DND-41 (cell line): ENCODE measurements at regions not wholly inside any gene's neighbourhood (a gene's known extent, or its start where the extent isn't known, plus 50 kb on each side); places are given as distances from the start of the nearest gene placed in this dataset.

Experiments used
- ATAC-seq: fragments of 200-7000 bp; cut with Tn5 transposase; 3 replicates; pipeline ENCODE4 v1.9.1; 2021; ENCODE audit warnings: low read depth; ENCODE audit not compliant: insufficient read depth
- DNase-seq: peaks from one replicate; pipeline ENCODE4 v3.0.0-alpha.2; 2020
- H2AFZ ChIP-seq: 2 replicates; pipeline ENCODE4 v1.6.0; 2012; ENCODE audit warnings: low read depth, low read length
- H3K27ac ChIP-seq: 2 replicates; pipeline ENCODE4 v1.5.1; 2012; ENCODE audit warnings: low read length, inconsistent platforms
- H3K27me3 ChIP-seq: fragments of 200-600 bp; sonication (generic); 2 replicates; pipeline ENCODE4 v1.6.0; 2012; ENCODE audit warnings: low read length, mild to moderate bottlenecking, inconsistent platforms; ENCODE audit not compliant: insufficient read depth, poor library complexity
- H3K36me3 ChIP-seq: 2 replicates; pipeline ENCODE4 v1.5.1; 2012; ENCODE audit warnings: low read length, inconsistent platforms; ENCODE audit not compliant: insufficient read depth
- H3K4me1 ChIP-seq: 2 replicates; pipeline ENCODE4 v1.5.1; 2012; ENCODE audit warnings: mild to moderate bottlenecking, low read length; ENCODE audit not compliant: insufficient read depth
- H3K4me2 ChIP-seq: 2 replicates; pipeline ENCODE4 v1.6.0; 2012; ENCODE audit warnings: mild to moderate bottlenecking, moderate library complexity, low read length, inconsistent platforms; ENCODE audit not compliant: insufficient read depth
- H3K4me3 ChIP-seq, 2 experiments: fragments of 200-600 bp in 1 of 2; shearing (Covaris generic) in 1 of 2; 2 replicates each; pipeline ENCODE4 v1.5.1; 2012 to 2016; ENCODE audit warnings: inconsistent platforms in 2 of 2, low read length in 2 of 2, mild to moderate bottlenecking in 2 of 2, low read depth in 1 of 2, moderate library complexity in 1 of 2
- H3K79me2 ChIP-seq: 2 replicates; pipeline ENCODE4 v1.6.0; 2012; ENCODE audit warnings: low read length, inconsistent platforms; ENCODE audit not compliant: insufficient read depth
- H3K9ac ChIP-seq: 2 replicates; pipeline ENCODE4 v1.6.0; 2012; ENCODE audit warnings: low read depth, mild to moderate bottlenecking, inconsistent platforms, low read length, moderate library complexity
- H3K9me3 ChIP-seq: 2 replicates; pipeline ENCODE4 v1.5.1; 2012; ENCODE audit warnings: low read length, moderate library complexity, mild to moderate bottlenecking, inconsistent platforms; ENCODE audit not compliant: insufficient read depth, severe bottlenecking
- H4K20me1 ChIP-seq: 2 replicates; pipeline ENCODE4 v1.6.0; 2012; ENCODE audit warnings: low read length; ENCODE audit not compliant: insufficient read depth
- CTCF ChIP-seq: IDR thresholded peaks from 2 replicates; pipeline ENCODE4 v1.5.1; 2012; ENCODE audit warnings: borderline replicate concordance, low read length, moderate library complexity, mild to moderate bottlenecking; ENCODE audit not compliant: poor library complexity, severe bottlenecking; ENCODE audit errors: extremely low read depth
- EZH2 ChIP-seq: IDR thresholded peaks from 3 replicates; pipeline ENCODE4 v1.6.1; 2012; ENCODE audit warnings: borderline replicate concordance, low read depth, mild to moderate bottlenecking, moderate library complexity, low read length, inconsistent platforms; ENCODE audit not compliant: severe bottlenecking

- H3K4me2 ChIP-seq, result no peak overlapping the region
- DNase-seq, result no peak
- H2AFZ ChIP-seq, result no peak overlapping the region
Measured at GRCh38 chr13:31629085-31629780, 110.1 kb upstream of the RXFP2 start.

GRCh38 chr13:31631071-31631470 is 108.3 kb upstream of the RXFP2 start:
- no peak overlapping the region for H3K9ac ChIP-seq
- no peaks in the 10 kb centered on the region for H3K27me3 ChIP-seq
- H2AFZ ChIP-seq, result no peak overlapping the region
- H3K9me3 ChIP-seq, result no peaks in the 10 kb centered on the region
- no peaks in the 10 kb centered on the region for H3K4me1 ChIP-seq
- no peak overlapping the region for H3K27ac ChIP-seq
- TF ChIP-seq EZH2 (no peak), CTCF (no peak)
- no peaks in the 10 kb centered on the region for H3K36me3 ChIP-seq
- H3K79me2 ChIP-seq, result no peaks in the 10 kb centered on the region
- H3K4me3 ChIP-seq, result no peak overlapping the region
- DNase-seq, result no peak
- ATAC-seq, result no peak
- no peak overlapping the region for H3K4me2 ChIP-seq
- H4K20me1 ChIP-seq, result no peaks in the 10 kb centered on the region

More at GRCh38 chr13:31629085-31629780, 110.1 kb upstream of the RXFP2 start:
- Histone ChIP-seq H3K27me3 (no peaks in the 10 kb centered on the region), H3K4me1 (no peaks in the 10 kb centered on the region), H3K36me3 (no peaks in the 10 kb centered on the region), H3K79me2 (no peaks in the 10 kb centered on the region), H3K9me3 (no peaks in the 10 kb centered on the region), H3K9ac (no peak overlapping the region), H3K27ac (no peak overlapping the region), H4K20me1 (no peaks in the 10 kb centered on the region), H3K4me3 (no peak overlapping the region)
- TF ChIP-seq EZH2 (no peak), CTCF (no peak)
- no peak for ATAC-seq

- no peaks in the 10 kb centered on the region for H3K79me2 ChIP-seq
- H3K4me3 ChIP-seq, result no peak overlapping the region
- no peak overlapping the region for H3K27ac ChIP-seq
- TF ChIP-seq CTCF (no peak), EZH2 (no peak)
- no peak overlapping the region for H3K4me2 ChIP-seq
- H3K27me3 ChIP-seq, result no peaks in the 10 kb centered on the region
- H2AFZ ChIP-seq, result no peak overlapping the region
- H3K36me3 ChIP-seq, result no peaks in the 10 kb centered on the region
- H4K20me1 ChIP-seq, result no peaks in the 10 kb centered on the region
- DNase-seq (no peak), ATAC-seq (no peak)
- H3K9ac ChIP-seq, result no peak overlapping the region
- no peaks in the 10 kb centered on the region for H3K4me1 ChIP-seq
- H3K9me3 ChIP-seq, result no peaks in the 10 kb centered on the region
Measured at GRCh38 chr13:31631746-31632145, 107.6 kb upstream of the RXFP2 start.

GRCh38 chr13:31638577-31638976 is 100.7 kb upstream of the RXFP2 start:
- H3K27ac ChIP-seq, result no peak overlapping the region
- no peak for ATAC-seq
- no peak for DNase-seq
- TF ChIP-seq EZH2, result no peak
- TF ChIP-seq CTCF, result no peak
- H3K36me3 ChIP-seq, result no peaks in the 10 kb centered on the region
- no peaks in the 10 kb centered on the region for H3K27me3 ChIP-seq
- H3K9ac ChIP-seq, result no peak overlapping the region
- no peaks in the 10 kb centered on the region for H3K79me2 ChIP-seq
- no peaks in the 10 kb centered on the region for H3K4me1 ChIP-seq
- no peak overlapping the region for H3K4me2 ChIP-seq
- no peak overlapping the region for H2AFZ ChIP-seq
- no peaks in the 10 kb centered on the region for H4K20me1 ChIP-seq
- H3K9me3 ChIP-seq, result no peaks in the 10 kb centered on the region
- H3K4me3 ChIP-seq, result no peak overlapping the region
